ENCODE measurements at regions not wholly inside any gene's neighbourhood (a gene's known extent, or its start where the extent isn't known, plus 50 kb on each side); places are given as distances from the start of the nearest gene placed in this dataset.
"Not testable (repeated sequence)": the region's sequence is repeated elsewhere in the genome, so short reads cannot be mapped to it uniquely, and the experiment has no call there.

DNA sequence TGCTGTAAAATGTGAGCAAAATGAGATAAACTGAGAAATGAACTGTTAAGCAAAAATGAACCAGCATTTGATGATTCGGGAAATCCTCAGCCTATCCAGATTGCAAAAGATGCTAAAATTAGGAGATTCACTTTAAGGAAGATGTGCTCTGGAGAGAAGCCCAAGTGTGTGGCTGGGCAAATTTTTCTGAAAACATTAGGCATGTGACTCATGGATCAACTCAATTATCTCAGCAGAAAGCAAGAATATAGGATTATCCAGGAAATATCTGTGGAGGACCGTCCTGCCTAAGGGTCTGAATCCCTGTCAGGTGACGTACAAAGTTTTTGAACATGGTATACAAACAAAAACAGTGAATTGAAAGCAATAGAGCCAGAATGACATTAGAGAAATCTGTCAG is 1268.3 kb upstream of the TMEFF2 start:
- no peak for DNase-seq
- Histone ChIP-seq H3K4me3 (ENCODE audit: low read length) (no peak overlapping the region), H3K27ac (ENCODE audit: low read length) (no peak overlapping the region), H3K9me3 (ENCODE audit: control insufficient read depth, low read length) (no peaks in the 10 kb centered on the region), H3K27me3 (ENCODE audit: control insufficient read depth, insufficient read depth) (no peaks in the 10 kb centered on the region), H3K4me1 (ENCODE audit: control insufficient read depth, insufficient read depth, low read length) (no peaks in the 10 kb centered on the region)
- no peak for ATAC-seq
- WGBS = 77% methylated on average over 3 of the region's 3 CpGs
- intact Hi-C loops (cut with DNase I) = no loop called here

GRCh38 chr2:193462411-193462810 is 1267.7 kb upstream of the TMEFF2 start:
- Histone ChIP-seq H3K4me3 (ENCODE audit: low read length) (no peak overlapping the region), H3K4me1 (ENCODE audit: control insufficient read depth, insufficient read depth, low read length) (no peaks in the 10 kb centered on the region), H3K27me3 (ENCODE audit: control insufficient read depth, insufficient read depth) (no peaks in the 10 kb centered on the region), H3K9me3 (ENCODE audit: control insufficient read depth, low read length) (no peaks in the 10 kb centered on the region), H3K27ac (ENCODE audit: low read length) (no peak overlapping the region)
- WGBS = 69% methylated on average over 2 of the region's 2 CpGs
- no peak for ATAC-seq
- DNase-seq = no peak
- intact Hi-C loops (cut with DNase I) = no loop called here

DNA sequence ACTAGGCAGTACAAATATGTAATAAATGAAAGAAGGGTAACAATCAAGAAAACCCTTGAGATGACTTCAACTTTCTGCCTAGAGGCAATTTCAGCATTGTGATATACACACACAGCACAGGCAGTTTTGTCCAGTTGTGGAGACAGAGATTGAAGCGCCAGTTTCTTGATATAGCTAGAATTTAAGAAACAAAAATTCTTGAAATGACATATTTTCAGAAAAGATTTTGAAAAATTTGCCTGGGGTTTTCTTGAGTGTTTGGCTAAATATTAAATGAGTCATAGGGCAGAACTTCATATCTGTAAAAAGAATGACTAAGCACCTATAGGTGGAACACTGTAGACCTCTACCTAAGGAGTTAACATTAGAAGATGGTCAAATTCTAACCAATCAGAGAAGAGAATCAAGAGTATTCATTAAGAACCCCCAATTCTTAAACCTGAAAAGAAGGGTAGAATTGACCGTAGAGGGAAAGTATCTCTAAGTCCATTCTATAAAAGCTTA is 1266.8 kb upstream of the TMEFF2 start:
- ATAC-seq (no peak), DNase-seq (no peak)
- intact Hi-C loops (cut with DNase I) = no loop called here
- Histone ChIP-seq H3K4me3 (ENCODE audit: low read length) (no peak overlapping the region), H3K9me3 (ENCODE audit: control insufficient read depth, low read length) (no peaks in the 10 kb centered on the region), H3K27ac (ENCODE audit: low read length) (no peak overlapping the region), H3K4me1 (ENCODE audit: control insufficient read depth, insufficient read depth, low read length) (no peaks in the 10 kb centered on the region), H3K27me3 (ENCODE audit: control insufficient read depth, insufficient read depth) (no peaks in the 10 kb centered on the region)
- WGBS = 91% methylated on average over 2 of the region's 2 CpGs

- DNase-seq = no peak
- no peaks in the 10 kb centered on the region for H3K9me3 ChIP-seq (ENCODE audit: control insufficient read depth, low read length)
- no peaks in the 10 kb centered on the region for H3K27me3 ChIP-seq (ENCODE audit: control insufficient read depth, insufficient read depth)
- no peak overlapping the region for H3K27ac ChIP-seq (ENCODE audit: low read length)
- no peaks in the 10 kb centered on the region for H3K4me1 ChIP-seq (ENCODE audit: control insufficient read depth, insufficient read depth, low read length)
- no peak for ATAC-seq
- intact Hi-C loops (cut with DNase I) = no loop called here
- H3K4me3 ChIP-seq (ENCODE audit: low read length) = no peak overlapping the region
- 86% methylated on average over 2 of the region's 2 CpGs for whole genome bisulfite sequencing
These were observed 1252.2 kb upstream of the TMEFF2 start for GRCh38 chr2:193446967-193447366.

DNA sequence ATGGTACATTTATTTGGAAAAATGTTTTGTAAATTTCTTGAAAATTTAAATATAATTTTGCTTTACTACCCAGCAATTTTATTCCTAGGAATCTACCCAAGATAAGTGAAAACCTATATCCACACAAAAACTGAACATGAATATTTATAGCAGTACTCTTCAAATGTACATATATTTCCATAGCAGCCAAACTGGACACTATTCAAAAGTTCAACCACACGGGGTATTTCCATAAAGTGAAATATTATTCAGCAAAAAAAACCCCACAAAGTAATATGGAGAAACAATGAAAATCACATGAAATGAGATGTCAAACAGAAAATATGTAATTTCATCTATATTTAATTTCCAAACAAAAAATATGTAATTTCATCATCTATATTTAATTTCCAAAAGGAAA is 1247.6 kb upstream of the TMEFF2 start:
- Histone ChIP-seq H3K27me3 (ENCODE audit: control insufficient read depth, insufficient read depth) (no peaks in the 10 kb centered on the region), H3K27ac (ENCODE audit: low read length) (no peak overlapping the region), H3K4me3 (ENCODE audit: low read length) (no peak overlapping the region), H3K4me1 (ENCODE audit: control insufficient read depth, insufficient read depth, low read length) (no peaks in the 10 kb centered on the region), H3K9me3 (ENCODE audit: control insufficient read depth, low read length) (no peaks in the 10 kb centered on the region)
- ATAC-seq = no peak
- intact Hi-C loops (cut with DNase I) = no loop called here
- DNase-seq = no peak
- WGBS = 55% methylated on average over 1 of the region's 1 CpG

- Histone ChIP-seq H3K4me3 (ENCODE audit: low read length) (no peak overlapping the region), H3K27ac (ENCODE audit: low read length) (no peak overlapping the region), H3K27me3 (ENCODE audit: control insufficient read depth, insufficient read depth) (no peaks in the 10 kb centered on the region), H3K9me3 (ENCODE audit: control insufficient read depth, low read length) (no peaks in the 10 kb centered on the region), H3K4me1 (ENCODE audit: control insufficient read depth, insufficient read depth, low read length) (no peaks in the 10 kb centered on the region)
- ATAC-seq (no peak), DNase-seq (no peak)
- 63% methylated on average over 3 of the region's 3 CpGs for WGBS
- intact Hi-C loops (cut with DNase I) = no loop called here
These were observed 1233.6 kb upstream of the TMEFF2 start for GRCh38 chr2:193428336-193428818.

- intact Hi-C loops (cut with DNase I); DNase-seq; H3K4me1 ChIP-seq (ENCODE audit: control insufficient read depth, insufficient read depth, low read length); H3K4me3 ChIP-seq (ENCODE audit: low read length); H3K27ac ChIP-seq (ENCODE audit: low read length); H3K27me3 ChIP-seq (ENCODE audit: control insufficient read depth, insufficient read depth); ATAC-seq; H3K9me3 ChIP-seq (ENCODE audit: control insufficient read depth, low read length): not testable (repeated sequence)
- 90% methylated on average over 5 of the region's 5 CpGs for WGBS
These were observed 1217.6 kb upstream of the TMEFF2 start for GRCh38 chr2:193412368-193412767.

- no peak for DNase-seq
- whole genome bisulfite sequencing = 94% methylated on average over 1 of the region's 1 CpG
- Histone ChIP-seq H3K9me3 (ENCODE audit: control insufficient read depth, low read length) (no peaks in the 10 kb centered on the region), H3K27ac (ENCODE audit: low read length) (no peak overlapping the region), H3K27me3 (ENCODE audit: control insufficient read depth, insufficient read depth) (no peaks in the 10 kb centered on the region), H3K4me3 (ENCODE audit: low read length) (no peak overlapping the region), H3K4me1 (ENCODE audit: control insufficient read depth, insufficient read depth, low read length) (no peaks in the 10 kb centered on the region)
- intact Hi-C loops (cut with DNase I) = no loop called here
- no peak for ATAC-seq
These were observed 1215.2 kb upstream of the TMEFF2 start for GRCh38 chr2:193409951-193410350.

DNA sequence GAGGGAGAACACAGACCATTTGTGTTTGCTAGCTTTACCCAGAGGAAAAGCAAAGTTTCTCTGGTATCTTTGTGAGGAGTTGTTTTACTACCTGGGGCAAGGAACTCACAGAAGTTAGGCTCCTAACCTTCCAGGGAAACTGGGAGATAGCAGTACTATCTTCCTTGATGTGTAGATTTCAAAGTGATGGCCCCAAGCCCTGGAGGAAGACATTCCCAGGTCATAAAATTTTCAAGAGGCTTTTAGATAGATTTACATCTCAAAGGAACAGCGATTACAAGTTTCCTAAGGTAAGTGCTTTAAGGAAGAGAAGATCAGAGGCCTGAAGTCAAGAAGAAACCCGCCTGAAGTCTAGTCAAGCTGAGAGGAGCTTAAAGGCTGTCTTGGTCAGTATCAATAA is 1187.8 kb upstream of the TMEFF2 start:
- 55% methylated on average over 2 of the region's 2 CpGs for WGBS

DNA sequence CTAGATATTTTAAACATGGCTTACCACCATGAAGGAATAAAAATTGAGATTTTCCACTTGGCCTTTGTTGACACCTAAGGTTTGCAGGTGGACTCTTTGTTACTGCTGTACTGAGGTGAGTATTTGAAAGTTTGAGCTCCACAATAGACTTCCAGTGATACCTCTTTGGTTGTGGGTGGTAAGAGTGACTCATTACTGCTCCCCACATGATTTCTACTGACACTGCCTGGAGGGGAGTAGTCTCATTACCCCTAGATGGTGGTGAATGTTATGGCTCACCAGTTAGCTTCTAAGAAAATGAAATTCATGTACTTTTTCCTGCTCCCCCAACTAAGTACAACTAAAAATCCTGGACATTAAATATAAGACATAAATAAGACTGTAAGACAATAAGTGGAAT is 1183.1 kb upstream of the TMEFF2 start:
- intact Hi-C loops (cut with DNase I) = no loop called here
- no peaks in the 10 kb centered on the region for H3K4me1 ChIP-seq (ENCODE audit: control insufficient read depth, insufficient read depth, low read length)
- no peak overlapping the region for H3K27ac ChIP-seq (ENCODE audit: low read length)
- H3K4me3 ChIP-seq (ENCODE audit: low read length) = no peak overlapping the region
- H3K27me3 ChIP-seq (ENCODE audit: control insufficient read depth, insufficient read depth) = no peaks in the 10 kb centered on the region
- H3K9me3 ChIP-seq (ENCODE audit: control insufficient read depth, low read length) = no peaks in the 10 kb centered on the region
- no peak for ATAC-seq
- DNase-seq = no peak

More for the DNA sequence above, 1187.8 kb upstream of the TMEFF2 start:
- ATAC-seq (no peak), DNase-seq (no peak)
- no peaks in the 10 kb centered on the region for H3K4me1 ChIP-seq (ENCODE audit: control insufficient read depth, insufficient read depth, low read length)
- H3K27ac ChIP-seq (ENCODE audit: low read length) = no peak overlapping the region
- no peak overlapping the region for H3K4me3 ChIP-seq (ENCODE audit: low read length)
- no peaks in the 10 kb centered on the region for H3K9me3 ChIP-seq (ENCODE audit: control insufficient read depth, low read length)
- intact Hi-C loops (cut with DNase I) = no loop called here
- H3K27me3 ChIP-seq (ENCODE audit: control insufficient read depth, insufficient read depth) = no peaks in the 10 kb centered on the region

- no peak for DNase-seq
- 59% methylated on average over 3 of the region's 3 CpGs for WGBS
- Histone ChIP-seq H3K27ac (ENCODE audit: low read length) (no peak overlapping the region), H3K4me3 (ENCODE audit: low read length) (no peak overlapping the region), H3K9me3 (ENCODE audit: control insufficient read depth, low read length) (no peaks in the 10 kb centered on the region), H3K4me1 (ENCODE audit: control insufficient read depth, insufficient read depth, low read length) (no peaks in the 10 kb centered on the region), H3K27me3 (ENCODE audit: control insufficient read depth, insufficient read depth) (no peaks in the 10 kb centered on the region)
- no peak for ATAC-seq
- intact Hi-C loops (cut with DNase I) = no loop called here
These were observed 1178.4 kb upstream of the TMEFF2 start for GRCh38 chr2:193373120-193373519.

GRCh38 chr2:193371200-193371599 is 1176.5 kb upstream of the TMEFF2 start:
- 64% methylated on average over 7 of the region's 7 CpGs for WGBS

More at GRCh38 chr2:193371200-193371599, 1176.5 kb upstream of the TMEFF2 start:
- Histone ChIP-seq H3K4me1 (ENCODE audit: control insufficient read depth, insufficient read depth, low read length) (no peaks in the 10 kb centered on the region), H3K4me3 (ENCODE audit: low read length) (no peak overlapping the region), H3K27me3 (ENCODE audit: control insufficient read depth, insufficient read depth) (no peaks in the 10 kb centered on the region), H3K27ac (ENCODE audit: low read length) (no peak overlapping the region), H3K9me3 (ENCODE audit: control insufficient read depth, low read length) (no peaks in the 10 kb centered on the region)
- DNase-seq (no peak), ATAC-seq (no peak)
- intact Hi-C loops (cut with DNase I) = no loop called here
